DOHH2 (cell line): ENCODE measurements at regions not wholly inside any gene's neighbourhood (a gene's known extent, or its start where the extent isn't known, plus 50 kb on each side); places are given as distances from the start of the nearest gene placed in this dataset.

Experiments
- H3F3A ChIP-seq: fragments of 200-600 bp; sonication (generic), shearing (Covaris generic); 2 replicates; pipeline ENCODE4 v1.6.0; 2016; ENCODE audit warnings: antibody characterized with exemption, mild to moderate bottlenecking; ENCODE audit not compliant: control insufficient read depth, insufficient read depth
- H3K27ac ChIP-seq: fragments of 200-600 bp; sonication (generic); 2 replicates; pipeline ENCODE4 v1.5.1; 2014; ENCODE audit warnings: low read depth, mild to moderate bottlenecking, low read length, moderate library complexity
- H3K27me3 ChIP-seq: fragments of 200-600 bp; sonication (generic); 2 replicates; pipeline ENCODE4 v1.6.1; 2014; ENCODE audit warnings: mild to moderate bottlenecking, low read length, mixed read lengths; ENCODE audit not compliant: control insufficient read depth
- H3K36me3 ChIP-seq: fragments of 200-600 bp; sonication (generic); 2 replicates; pipeline ENCODE4 v1.6.1; 2014; ENCODE audit warnings: mild to moderate bottlenecking, low read length, moderate library complexity, mixed read lengths; ENCODE audit not compliant: control insufficient read depth
- H3K4me1 ChIP-seq: fragments of 200-600 bp; sonication (generic); 2 replicates; pipeline ENCODE4 v1.6.1; 2014; ENCODE audit warnings: mild to moderate bottlenecking, low read length, mixed read lengths; ENCODE audit not compliant: control insufficient read depth
- H3K4me2 ChIP-seq: fragments of 200-600 bp; sonication (generic); 2 replicates; pipeline ENCODE4 v1.6.0; 2014; ENCODE audit warnings: mild to moderate bottlenecking, low read length, moderate library complexity
- H3K4me3 ChIP-seq: fragments of 200-600 bp; sonication (generic); 2 replicates; pipeline ENCODE4 v1.5.1; 2014; ENCODE audit warnings: mild to moderate bottlenecking, low read length, mixed read lengths
- H3K79me2 ChIP-seq: fragments of 200-600 bp; sonication (generic); 2 replicates; pipeline ENCODE4 v1.6.1; 2014; ENCODE audit warnings: mild to moderate bottlenecking, low read length, mixed read lengths; ENCODE audit not compliant: control insufficient read depth
- H3K9me2 ChIP-seq: fragments of 200-600 bp; sonication (generic); replicated peaks from 2 replicates; pipeline ENCODE4 v1.6.1; 2014; ENCODE audit warnings: mild to moderate bottlenecking, low read length, mixed read lengths; ENCODE audit not compliant: control insufficient read depth
- H3K9me3 ChIP-seq: fragments of 200-600 bp; sonication (generic); 2 replicates; pipeline ENCODE4 v1.6.1; 2014; ENCODE audit warnings: antibody characterized with exemption, low read length, mixed read lengths; ENCODE audit not compliant: control insufficient read depth, insufficient read depth
- H4K20me1 ChIP-seq: fragments of 200-600 bp; sonication (generic); 2 replicates; pipeline ENCODE4 v1.6.0; 2014; ENCODE audit warnings: low read depth, mild to moderate bottlenecking, antibody characterized with exemption, low read length, moderate library complexity; ENCODE audit not compliant: control insufficient read depth, insufficient read depth
- EZH2phosphoT487 ChIP-seq: fragments of 200-600 bp; sonication (generic); IDR thresholded peaks from 2 replicates; pipeline ENCODE4 v1.6.1; 2017; ENCODE audit warnings: borderline replicate concordance, mild to moderate bottlenecking, antibody characterized with exemption, low read length, moderate library complexity, mixed read lengths
- TF ChIP-seq, protein P1 (sequence below): fragments of 200-600 bp; sonication (generic); IDR thresholded peaks from one replicate; pipeline ENCODE4 v1.5.1; 2014; ENCODE audit warnings: antibody characterized with exemption, mild to moderate bottlenecking, low read depth, low read length; ENCODE audit not compliant: poor library complexity, severe bottlenecking

DNA sequence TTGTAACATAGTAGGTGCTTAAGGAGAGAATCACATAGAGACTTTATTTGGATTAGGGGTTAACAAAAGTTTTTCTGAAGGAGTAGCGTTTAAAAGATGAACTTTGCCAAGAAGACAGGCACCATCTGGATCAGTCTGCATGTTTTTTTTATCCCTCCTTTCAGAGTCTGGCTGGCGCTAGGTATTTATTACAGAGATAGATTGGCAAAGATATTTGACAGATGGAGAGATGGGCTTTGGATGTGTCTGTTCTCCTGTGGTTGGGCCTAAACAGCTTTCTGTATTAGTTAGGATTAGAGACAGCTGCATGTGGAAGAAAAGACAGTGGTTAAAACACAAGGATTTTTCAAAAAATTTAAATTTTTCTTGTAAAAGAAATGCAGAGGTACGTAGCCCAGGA is 133.9 kb downstream of the C12orf75 start:
- Histone ChIP-seq H3K4me2 (no peak overlapping the region), H3K9me2 (no peaks in the 10 kb centered on the region), H3K4me3 (no peak overlapping the region), H3K79me2 (no peaks in the 10 kb centered on the region), H3K27ac (no peak overlapping the region), H3K4me1 (no peaks in the 10 kb centered on the region), H3K36me3 (no peaks in the 10 kb centered on the region), H3K9me3 (no peaks in the 10 kb centered on the region), H4K20me1 (no peaks in the 10 kb centered on the region), H3K27me3 (peaks cover 10% of the 10 kb centered on the region; the same call in 1 of the 2 replicates), H3F3A (no peaks in the 10 kb centered on the region)
- TF ChIP-seq, protein P1, sequence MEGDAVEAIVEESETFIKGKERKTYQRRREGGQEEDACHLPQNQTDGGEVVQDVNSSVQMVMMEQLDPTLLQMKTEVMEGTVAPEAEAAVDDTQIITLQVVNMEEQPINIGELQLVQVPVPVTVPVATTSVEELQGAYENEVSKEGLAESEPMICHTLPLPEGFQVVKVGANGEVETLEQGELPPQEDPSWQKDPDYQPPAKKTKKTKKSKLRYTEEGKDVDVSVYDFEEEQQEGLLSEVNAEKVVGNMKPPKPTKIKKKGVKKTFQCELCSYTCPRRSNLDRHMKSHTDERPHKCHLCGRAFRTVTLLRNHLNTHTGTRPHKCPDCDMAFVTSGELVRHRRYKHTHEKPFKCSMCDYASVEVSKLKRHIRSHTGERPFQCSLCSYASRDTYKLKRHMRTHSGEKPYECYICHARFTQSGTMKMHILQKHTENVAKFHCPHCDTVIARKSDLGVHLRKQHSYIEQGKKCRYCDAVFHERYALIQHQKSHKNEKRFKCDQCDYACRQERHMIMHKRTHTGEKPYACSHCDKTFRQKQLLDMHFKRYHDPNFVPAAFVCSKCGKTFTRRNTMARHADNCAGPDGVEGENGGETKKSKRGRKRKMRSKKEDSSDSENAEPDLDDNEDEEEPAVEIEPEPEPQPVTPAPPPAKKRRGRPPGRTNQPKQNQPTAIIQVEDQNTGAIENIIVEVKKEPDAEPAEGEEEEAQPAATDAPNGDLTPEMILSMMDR = no peak
- no peak for TF ChIP-seq EZH2phosphoT487

DNA sequence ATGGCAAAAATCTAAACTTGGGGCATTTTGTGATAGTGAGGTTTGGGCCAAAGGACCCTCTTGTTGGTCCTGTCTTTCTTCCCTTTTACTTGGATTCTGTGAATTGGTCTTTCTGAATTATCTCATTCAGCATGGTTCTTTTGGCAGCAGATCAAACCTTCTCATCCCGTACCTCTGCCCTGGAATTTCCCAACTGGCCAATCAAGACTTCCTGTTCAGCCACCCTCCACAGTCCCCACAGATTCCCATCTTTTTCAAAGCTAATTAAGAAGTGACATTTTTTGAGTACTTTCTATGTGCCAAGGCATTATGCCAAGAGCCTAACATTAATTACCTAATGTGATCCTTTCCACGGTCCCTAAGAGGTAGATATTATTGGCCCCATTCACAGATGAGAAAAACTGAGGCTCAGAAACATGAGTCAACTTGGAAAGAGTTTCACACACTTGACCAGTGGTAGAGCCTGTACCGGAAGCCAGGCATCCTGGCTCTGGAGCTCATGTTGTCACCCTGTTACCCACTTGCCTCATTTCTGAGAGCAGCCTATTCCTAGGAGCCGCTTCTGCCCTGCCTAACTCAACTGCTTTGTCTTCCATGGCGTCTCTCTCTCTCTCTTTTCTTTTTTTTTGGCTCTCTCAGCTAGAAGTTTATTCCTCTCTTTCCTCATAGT is 135.9 kb downstream of the C12orf75 start:
- H3K9me2 ChIP-seq = no peaks in the 10 kb centered on the region
- no peak overlapping the region for H3K4me3 ChIP-seq
- H3F3A ChIP-seq = no peaks in the 10 kb centered on the region
- no peak overlapping the region for H3K4me2 ChIP-seq
- H3K27me3 ChIP-seq = peaks cover 10% of the 10 kb centered on the region; the same call in 1 of the 2 replicates
- H3K36me3 ChIP-seq = no peaks in the 10 kb centered on the region
- no peaks in the 10 kb centered on the region for H3K4me1 ChIP-seq
- TF ChIP-seq, protein P1 = no peak
- no peak for TF ChIP-seq EZH2phosphoT487
- H3K79me2 ChIP-seq = no peaks in the 10 kb centered on the region
- H3K27ac ChIP-seq = no peak overlapping the region
- H3K9me3 ChIP-seq = no peaks in the 10 kb centered on the region
- no peaks in the 10 kb centered on the region for H4K20me1 ChIP-seq

DNA sequence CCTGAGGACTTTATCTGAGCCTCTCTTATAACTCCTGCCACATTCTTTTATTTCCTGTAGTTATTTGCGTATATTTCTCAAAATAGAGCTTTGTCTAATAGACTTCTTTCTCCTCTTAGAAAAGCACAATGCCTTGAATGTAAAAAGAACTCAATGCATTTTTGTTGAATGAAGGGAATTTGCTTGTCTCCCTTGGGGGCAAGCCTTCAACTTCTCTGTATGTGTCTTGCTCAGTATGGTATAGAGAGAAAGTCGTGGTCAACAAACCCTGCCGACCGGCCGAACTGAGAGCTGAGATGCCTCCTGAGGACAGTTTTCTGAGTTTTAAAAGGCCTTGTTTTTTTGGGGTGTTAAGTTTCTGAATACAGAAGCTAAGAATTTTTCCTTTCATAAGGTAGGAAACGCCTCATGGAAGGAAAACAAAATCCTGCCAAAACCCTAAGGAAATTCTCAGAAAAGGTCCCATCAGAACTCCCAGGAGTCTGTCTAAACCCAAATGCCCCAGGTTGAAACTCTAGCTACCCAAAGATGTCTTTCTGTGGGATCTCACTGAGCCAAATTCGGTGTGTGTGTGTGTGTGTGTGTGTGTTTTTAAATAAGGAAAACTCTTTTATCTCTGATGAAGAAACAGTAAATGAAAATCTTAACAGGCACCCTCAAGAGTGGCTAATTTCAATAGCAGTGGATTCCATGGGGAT is 136.6 kb downstream of the C12orf75 start:
- Histone ChIP-seq H3K4me2 (no peak overlapping the region), H3F3A (no peaks in the 10 kb centered on the region), H3K9me2 (no peaks in the 10 kb centered on the region), H3K36me3 (no peaks in the 10 kb centered on the region), H3K27me3 (peaks cover 10% of the 10 kb centered on the region; the same call in 1 of the 2 replicates), H3K27ac (no peak overlapping the region), H3K4me1 (no peaks in the 10 kb centered on the region), H3K4me3 (no peak overlapping the region), H4K20me1 (no peaks in the 10 kb centered on the region), H3K79me2 (no peaks in the 10 kb centered on the region), H3K9me3 (no peaks in the 10 kb centered on the region)
- no peak for TF ChIP-seq EZH2phosphoT487
- TF ChIP-seq, protein P1 = no peak
